ENCODE measurements at regions not wholly inside any gene's neighbourhood (a gene's known extent, or its start where the extent isn't known, plus 50 kb on each side); places are given as distances from the start of the nearest gene placed in this dataset.

DNA sequence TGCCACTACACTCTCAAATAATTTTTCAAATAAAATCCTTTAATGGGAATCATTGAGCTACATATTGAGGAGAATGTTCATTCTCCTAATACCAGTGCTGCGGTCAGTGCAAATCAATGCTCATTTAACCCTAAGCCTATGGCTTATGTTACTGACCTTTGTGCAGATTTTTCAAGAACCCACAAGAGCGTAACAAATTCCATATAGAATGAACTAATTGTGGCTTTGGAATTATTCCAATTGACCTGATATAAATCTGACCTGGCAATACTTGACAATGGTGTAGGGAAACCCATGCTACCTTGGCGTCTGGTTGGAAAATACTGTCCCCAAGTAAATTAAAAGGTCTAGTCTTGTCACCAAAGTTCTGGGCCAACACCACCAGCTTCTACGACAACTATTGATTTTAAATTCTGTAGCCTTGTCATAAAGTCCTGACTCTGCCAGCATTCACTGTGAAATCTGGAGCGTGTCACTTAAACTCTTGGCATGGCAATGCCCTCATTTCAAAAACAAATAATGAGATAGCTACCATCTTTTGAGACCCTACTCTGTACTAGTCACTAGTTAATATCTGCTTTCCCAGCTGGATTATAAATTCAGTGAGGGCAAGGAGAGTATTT lies 320.9 kb downstream of the AHR start:
- DNase-seq (ENCODE audit: extremely low read depth, low read depth), result no peak
- TF ChIP-seq, protein P1, sequence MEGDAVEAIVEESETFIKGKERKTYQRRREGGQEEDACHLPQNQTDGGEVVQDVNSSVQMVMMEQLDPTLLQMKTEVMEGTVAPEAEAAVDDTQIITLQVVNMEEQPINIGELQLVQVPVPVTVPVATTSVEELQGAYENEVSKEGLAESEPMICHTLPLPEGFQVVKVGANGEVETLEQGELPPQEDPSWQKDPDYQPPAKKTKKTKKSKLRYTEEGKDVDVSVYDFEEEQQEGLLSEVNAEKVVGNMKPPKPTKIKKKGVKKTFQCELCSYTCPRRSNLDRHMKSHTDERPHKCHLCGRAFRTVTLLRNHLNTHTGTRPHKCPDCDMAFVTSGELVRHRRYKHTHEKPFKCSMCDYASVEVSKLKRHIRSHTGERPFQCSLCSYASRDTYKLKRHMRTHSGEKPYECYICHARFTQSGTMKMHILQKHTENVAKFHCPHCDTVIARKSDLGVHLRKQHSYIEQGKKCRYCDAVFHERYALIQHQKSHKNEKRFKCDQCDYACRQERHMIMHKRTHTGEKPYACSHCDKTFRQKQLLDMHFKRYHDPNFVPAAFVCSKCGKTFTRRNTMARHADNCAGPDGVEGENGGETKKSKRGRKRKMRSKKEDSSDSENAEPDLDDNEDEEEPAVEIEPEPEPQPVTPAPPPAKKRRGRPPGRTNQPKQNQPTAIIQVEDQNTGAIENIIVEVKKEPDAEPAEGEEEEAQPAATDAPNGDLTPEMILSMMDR (IDR thresholded peaks at IDR 0.05; ENCODE audit: low read depth, low read length), result no peak

DNA sequence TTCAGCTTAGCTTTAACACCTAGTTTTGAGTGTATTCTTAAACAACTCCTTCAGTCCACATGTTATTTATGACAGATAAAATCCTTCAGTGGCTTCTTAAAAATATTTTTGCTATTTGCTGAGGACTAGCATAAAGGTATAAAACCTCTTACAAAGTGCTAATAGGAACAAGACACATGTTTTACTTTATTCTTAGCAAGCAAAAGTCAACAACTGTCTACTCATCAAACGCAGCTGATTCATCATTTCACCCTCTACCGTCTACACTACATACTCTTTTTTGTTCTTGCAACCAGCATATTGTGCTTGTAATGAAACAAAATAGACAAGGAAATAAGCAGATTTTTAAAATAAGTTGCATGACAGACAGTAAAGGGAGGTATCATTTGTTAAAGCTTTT lies 319.7 kb downstream of the SNX13 start:
- DNase-seq (ENCODE audit: extremely low read depth, low read depth), result no peak
- TF ChIP-seq, protein P1 (IDR thresholded peaks at IDR 0.05; ENCODE audit: low read depth, low read length), result no peak

DNA sequence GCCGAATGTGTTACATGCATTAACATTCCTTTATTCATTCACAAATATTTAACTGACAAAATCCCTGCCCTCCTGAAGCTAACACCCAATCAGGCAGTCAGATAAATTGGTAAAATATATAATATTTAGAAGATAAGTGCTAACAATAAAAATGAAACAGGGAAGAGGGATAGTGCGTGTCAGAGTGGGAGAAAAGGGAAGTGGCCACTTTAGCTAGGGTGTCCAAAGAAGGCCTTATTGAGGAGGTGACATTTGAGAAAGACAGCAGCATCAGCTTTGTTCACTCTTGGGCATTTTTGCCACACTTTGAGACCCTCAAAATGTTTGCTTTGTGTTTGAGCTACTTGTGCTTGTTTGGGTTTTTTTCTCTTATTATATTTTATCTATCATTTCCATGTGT lies 317.8 kb downstream of the SNX13 start:
- DNase-seq (ENCODE audit: extremely low read depth, low read depth), result no peak
- TF ChIP-seq, protein P1 (IDR thresholded peaks at IDR 0.05; ENCODE audit: low read depth, low read length), result no peak

DNA sequence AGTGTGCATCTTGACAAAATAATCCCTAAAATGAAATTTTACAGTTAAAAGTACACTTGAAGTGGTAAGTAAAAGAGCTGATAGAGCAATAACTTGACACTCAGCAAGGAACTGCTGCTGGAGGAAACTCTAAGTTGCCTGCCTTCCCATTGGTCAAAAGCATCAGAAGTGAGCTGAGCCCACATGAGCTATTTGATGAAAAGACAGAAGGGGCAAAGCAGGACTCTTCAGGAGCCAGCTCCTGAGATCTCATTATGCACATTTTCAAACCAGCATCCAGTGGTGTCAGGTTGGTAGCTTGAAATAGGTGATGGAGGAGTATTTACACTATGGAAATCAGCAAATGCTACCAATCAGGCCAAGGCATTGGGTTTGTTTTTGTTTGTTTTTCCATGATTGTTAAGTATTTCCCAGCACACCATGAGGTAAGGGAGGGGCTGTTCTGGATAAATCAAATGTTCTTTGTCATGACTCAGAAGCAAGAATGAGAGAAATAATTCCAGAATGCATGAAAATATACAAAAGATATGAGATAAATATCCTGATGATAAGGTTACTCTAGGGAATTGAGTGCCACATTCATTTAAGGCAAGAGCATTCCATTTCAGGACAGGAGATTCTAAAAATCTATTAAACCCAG lies 316.6 kb downstream of the SNX13 start:
- DNase-seq (ENCODE audit: extremely low read depth, low read depth), result no peak
- TF ChIP-seq, protein P1 (IDR thresholded peaks at IDR 0.05; ENCODE audit: low read depth, low read length), result no peak

DNA sequence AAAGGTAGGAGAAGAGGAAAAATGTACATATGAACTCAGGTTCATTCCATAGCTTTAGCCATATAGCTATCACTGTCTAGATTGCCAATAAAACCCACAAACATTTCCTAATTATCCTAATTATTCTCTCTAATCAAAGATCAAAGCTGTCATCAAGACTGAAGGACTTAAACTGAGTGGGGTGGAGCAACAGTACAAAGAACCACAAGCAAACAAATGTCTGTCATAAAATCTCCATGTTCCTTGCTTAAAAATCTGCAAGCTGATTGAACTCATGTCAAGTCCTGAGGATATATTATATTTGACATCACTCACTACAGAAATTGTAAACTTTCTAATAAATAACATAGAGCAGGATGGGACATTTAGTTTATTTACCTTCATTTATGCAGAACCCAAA lies 315.9 kb downstream of the SNX13 start:
- no peak for DNase-seq (ENCODE audit: extremely low read depth, low read depth)

DNA sequence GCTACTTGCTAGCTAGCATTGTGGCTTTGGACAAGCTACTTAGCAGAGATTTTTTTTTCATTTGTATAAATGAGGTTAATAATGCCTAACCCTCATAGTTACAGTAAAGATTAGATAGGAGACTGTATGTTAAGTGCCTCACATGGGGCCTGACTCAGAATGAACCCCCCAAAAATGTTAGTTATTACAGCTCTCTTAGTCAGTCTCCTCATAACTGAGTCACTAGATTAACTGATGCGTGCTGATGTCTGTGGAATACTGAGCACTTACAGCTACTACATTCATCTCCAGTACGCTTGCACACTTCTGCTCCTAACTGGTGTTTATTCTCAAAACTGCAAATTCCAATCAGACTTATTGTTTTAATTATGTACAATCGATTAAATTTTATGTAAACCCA lies 315.3 kb downstream of the SNX13 start:
- no peak for DNase-seq (ENCODE audit: extremely low read depth, low read depth)
- TF ChIP-seq, protein P1 (IDR thresholded peaks at IDR 0.05; ENCODE audit: low read depth, low read length), result no peak

More for the DNA sequence above, 315.9 kb downstream of the SNX13 start:
- TF ChIP-seq, protein P1 (IDR thresholded peaks at IDR 0.05; ENCODE audit: low read depth, low read length), result no peak

DNA sequence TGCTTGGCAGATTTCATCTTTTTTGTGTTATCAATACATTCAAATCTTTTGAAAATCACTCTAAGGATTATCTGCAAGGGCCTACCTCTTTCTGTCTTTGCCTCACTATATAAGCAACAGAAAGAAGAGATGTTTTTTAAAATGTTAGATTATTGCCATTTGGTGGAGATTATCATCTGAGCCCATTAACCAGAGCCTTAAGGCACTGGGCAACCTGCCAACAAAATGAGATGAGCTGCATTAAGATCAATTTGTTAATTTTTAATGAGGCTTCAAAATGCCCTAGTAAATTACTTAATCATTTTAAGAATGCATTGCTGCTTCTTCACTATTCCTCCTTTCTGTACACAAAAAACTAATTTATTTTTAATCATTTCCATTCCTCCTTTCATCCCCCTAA lies 314.1 kb downstream of the SNX13 start:
- DNase-seq (ENCODE audit: extremely low read depth, low read depth), result no peak
- TF ChIP-seq, protein P1 (IDR thresholded peaks at IDR 0.05; ENCODE audit: low read depth, low read length), result no peak
